ENCODE measurements at regions not wholly inside any gene's neighbourhood (a gene's known extent, or its start where the extent isn't known, plus 50 kb on each side); places are given as distances from the start of the nearest gene placed in this dataset.

DNA sequence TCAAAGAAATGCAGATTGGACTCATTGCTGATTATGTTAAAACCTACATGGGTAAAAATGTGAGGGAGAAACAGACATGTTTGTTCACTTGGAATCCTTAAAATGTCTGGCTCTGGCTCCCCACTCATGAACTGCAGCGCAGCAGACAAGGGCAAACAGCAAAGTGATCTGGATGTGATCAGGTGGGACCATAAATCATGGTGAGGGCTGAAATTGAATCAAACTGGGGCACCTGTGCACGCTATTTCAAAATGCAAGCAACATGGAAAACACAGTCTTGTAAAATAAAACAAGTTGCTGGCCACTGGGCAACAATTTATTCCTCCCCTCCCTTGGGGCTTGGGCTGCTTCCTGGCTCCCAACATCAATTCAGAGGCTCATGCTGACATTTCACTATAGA lies 373.4 kb downstream of the SEC16B start:
- TF ChIP-seq EZH2 (IDR thresholded peaks at IDR 0.05; ENCODE audit: low read length, unreplicated experiment): no peak
- TF ChIP-seq, protein P1, sequence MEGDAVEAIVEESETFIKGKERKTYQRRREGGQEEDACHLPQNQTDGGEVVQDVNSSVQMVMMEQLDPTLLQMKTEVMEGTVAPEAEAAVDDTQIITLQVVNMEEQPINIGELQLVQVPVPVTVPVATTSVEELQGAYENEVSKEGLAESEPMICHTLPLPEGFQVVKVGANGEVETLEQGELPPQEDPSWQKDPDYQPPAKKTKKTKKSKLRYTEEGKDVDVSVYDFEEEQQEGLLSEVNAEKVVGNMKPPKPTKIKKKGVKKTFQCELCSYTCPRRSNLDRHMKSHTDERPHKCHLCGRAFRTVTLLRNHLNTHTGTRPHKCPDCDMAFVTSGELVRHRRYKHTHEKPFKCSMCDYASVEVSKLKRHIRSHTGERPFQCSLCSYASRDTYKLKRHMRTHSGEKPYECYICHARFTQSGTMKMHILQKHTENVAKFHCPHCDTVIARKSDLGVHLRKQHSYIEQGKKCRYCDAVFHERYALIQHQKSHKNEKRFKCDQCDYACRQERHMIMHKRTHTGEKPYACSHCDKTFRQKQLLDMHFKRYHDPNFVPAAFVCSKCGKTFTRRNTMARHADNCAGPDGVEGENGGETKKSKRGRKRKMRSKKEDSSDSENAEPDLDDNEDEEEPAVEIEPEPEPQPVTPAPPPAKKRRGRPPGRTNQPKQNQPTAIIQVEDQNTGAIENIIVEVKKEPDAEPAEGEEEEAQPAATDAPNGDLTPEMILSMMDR (conservative IDR thresholded peaks at IDR 0.05; ENCODE audit: low read depth, low read length): no peak

Data from PC-3 (cell line).